ENCODE measurements at regions not wholly inside any gene's neighbourhood (a gene's known extent, or its start where the extent isn't known, plus 50 kb on each side); places are given as distances from the start of the nearest gene placed in this dataset.
"Not testable (repeated sequence)": the region's sequence is repeated elsewhere in the genome, so short reads cannot be mapped to it uniquely, and the experiment has no call there.

DNA sequence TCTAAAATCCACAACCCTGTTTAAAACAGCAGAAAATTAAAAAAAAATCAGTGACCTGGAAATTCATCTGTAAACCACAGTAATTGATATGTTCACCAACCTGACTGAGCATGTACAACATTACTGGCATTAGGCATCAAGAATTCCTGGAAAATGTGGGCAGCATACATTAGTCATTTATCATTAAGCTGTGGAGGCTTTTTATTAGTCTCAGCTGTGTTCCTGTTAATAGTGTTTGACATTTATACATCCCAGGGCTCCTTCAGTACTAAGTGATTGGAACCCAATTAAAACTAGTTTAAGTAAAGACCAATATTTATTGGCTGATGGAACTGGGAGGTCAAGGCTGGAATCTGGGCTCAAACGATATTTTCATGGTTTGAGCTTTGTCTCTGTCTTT lies 227.3 kb upstream of the GIMD1 start:
- no peak for DNase-seq (ENCODE audit: low read depth in 1 of 2, low spot score in 1 of 2)
- in situ Hi-C loops (cut with HindIII; ENCODE audit: low pct_unique_long_range_greater_than_20kb, low sequenced_read_pairs) = no loop called here
- no peak for TF ChIP-seq JUND (IDR thresholded peaks at IDR 0.05; ENCODE audit: low read depth)

DNA sequence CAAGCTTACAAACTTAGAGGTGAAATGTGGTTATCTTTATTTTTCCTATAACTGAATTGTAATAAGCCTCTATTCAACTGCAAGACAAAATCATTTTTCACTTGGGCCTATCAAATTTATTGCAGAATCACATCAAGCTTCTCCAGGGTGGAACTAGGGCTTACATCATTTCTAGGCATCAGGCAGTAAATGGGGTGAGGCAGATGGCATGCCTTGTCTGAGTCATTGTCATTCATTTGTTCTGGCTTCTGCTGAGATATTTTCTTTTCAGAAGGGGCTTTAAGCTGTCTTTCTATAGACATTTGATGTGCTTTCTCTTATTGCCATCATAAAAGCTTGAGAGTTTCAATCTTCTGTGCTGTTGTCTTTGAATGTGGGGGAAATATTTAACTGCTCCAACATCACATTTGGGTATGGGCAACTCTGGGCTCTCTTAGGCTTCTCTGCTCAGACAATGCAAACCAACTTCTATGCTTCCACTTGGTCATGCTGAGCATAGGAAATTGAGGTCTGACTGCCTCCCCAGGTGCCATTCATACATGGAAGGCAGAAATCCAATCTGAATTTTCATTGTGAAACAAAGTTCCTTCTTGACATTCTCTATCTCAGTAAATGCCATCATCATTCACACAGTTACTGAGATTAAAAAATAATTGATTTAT lies 225.8 kb upstream of the GIMD1 start:
- DNase-seq (ENCODE audit: low read depth in 1 of 2, low spot score in 1 of 2) = no peak
- no peak for TF ChIP-seq JUND (IDR thresholded peaks at IDR 0.05; ENCODE audit: low read depth)
- in situ Hi-C loops (cut with HindIII; ENCODE audit: low pct_unique_long_range_greater_than_20kb, low sequenced_read_pairs) = no loop called here

DNA sequence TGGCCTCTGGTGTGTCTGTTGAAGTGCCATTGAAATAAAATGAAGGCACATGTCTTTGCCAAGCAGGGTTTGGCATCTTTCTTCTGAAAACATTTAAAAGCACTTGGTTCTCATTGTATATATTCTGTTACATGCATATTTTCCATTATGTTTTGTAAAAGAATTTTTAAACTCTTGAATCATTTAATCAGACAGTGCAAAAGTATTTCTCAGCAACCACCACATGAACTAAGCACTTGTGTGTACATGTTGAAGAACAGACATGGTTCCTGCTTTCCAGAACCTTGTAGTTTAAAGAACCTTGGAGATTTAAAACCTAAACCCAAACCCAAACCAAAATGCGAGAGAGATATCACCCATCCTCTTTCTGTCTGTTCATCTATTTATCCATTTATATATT lies 220.3 kb upstream of the GIMD1 start:
- in situ Hi-C loops (cut with HindIII; ENCODE audit: low pct_unique_long_range_greater_than_20kb, low sequenced_read_pairs) = no loop called here
- no peak for TF ChIP-seq JUND (IDR thresholded peaks at IDR 0.05; ENCODE audit: low read depth)
- DNase-seq (ENCODE audit: low read depth in 1 of 2, low spot score in 1 of 2) = no peak

DNA sequence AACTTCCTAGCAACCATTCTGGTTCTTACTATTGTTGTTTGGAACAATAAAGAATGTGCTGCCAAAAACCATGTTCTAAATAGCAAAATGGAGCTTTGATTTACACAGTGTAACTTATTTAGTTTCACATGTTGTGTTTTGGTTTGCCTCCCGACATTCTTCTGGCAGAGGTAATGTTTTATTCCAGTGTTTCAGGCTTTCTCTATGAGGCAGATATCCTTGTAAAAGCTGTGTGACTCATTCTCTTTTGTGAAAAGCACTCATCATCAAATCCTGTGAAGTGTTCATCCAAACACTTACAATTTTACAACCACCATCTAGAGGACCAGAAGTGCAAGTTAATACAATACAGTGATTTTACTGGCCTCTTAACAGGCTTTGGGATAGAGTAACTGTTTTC lies 219.0 kb upstream of the GIMD1 start:
- no peak for TF ChIP-seq JUND (IDR thresholded peaks at IDR 0.05; ENCODE audit: low read depth)
- no peak for DNase-seq (ENCODE audit: low read depth in 1 of 2, low spot score in 1 of 2)
- in situ Hi-C loops (cut with HindIII; ENCODE audit: low pct_unique_long_range_greater_than_20kb, low sequenced_read_pairs) = no loop called here

DNA sequence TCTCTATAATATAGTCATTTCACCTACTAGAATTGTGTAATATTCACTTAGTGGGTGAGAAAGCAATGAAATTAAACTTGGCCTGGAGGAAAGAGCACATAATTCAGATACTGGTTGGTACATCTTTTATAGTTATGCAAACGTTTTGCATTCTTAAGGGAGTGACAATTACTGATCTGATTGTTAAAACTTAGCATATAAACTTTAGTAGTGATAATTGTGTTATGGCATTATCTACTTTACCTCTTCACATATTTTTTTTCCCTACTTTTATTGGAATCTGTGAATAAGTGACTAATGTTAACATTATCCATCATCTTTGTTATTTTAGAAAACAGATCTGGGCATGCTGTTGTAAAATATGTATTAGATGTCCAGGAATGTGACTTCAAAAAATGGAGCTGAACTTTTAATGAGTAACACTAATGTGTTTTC lies 217.4 kb upstream of the GIMD1 start:
- in situ Hi-C loops (cut with HindIII; ENCODE audit: low pct_unique_long_range_greater_than_20kb, low sequenced_read_pairs) = no loop called here
- DNase-seq (ENCODE audit: low read depth in 1 of 2, low spot score in 1 of 2) = no peak
- no peak for TF ChIP-seq JUND (IDR thresholded peaks at IDR 0.05; ENCODE audit: low read depth)

- TF ChIP-seq JUND (IDR thresholded peaks at IDR 0.05; ENCODE audit: low read depth) = no peak
- in situ Hi-C loops (cut with HindIII; ENCODE audit: low pct_unique_long_range_greater_than_20kb, low sequenced_read_pairs) = no loop called here
- no peak for DNase-seq (ENCODE audit: low read depth in 1 of 2, low spot score in 1 of 2)
Measured at GRCh38 chr4:106584337-106584989, 215.9 kb upstream of the GIMD1 start.

GRCh38 chr4:106583567-106583966 lies 215.0 kb upstream of the GIMD1 start:
- no peak for TF ChIP-seq JUND (IDR thresholded peaks at IDR 0.05; ENCODE audit: low read depth)
- DNase-seq (ENCODE audit: low read depth in 1 of 2, low spot score in 1 of 2) = no peak
- in situ Hi-C loops (cut with HindIII; ENCODE audit: low pct_unique_long_range_greater_than_20kb, low sequenced_read_pairs) = no loop called here

- DNase-seq (ENCODE audit: low read depth in 1 of 2, low spot score in 1 of 2) = no peak
- in situ Hi-C loops (cut with HindIII; ENCODE audit: low pct_unique_long_range_greater_than_20kb, low sequenced_read_pairs) = no loop called here
- TF ChIP-seq JUND (IDR thresholded peaks at IDR 0.05; ENCODE audit: low read depth) = no peak
Measured at GRCh38 chr4:106583108-106583507, 214.5 kb upstream of the GIMD1 start.

DNA sequence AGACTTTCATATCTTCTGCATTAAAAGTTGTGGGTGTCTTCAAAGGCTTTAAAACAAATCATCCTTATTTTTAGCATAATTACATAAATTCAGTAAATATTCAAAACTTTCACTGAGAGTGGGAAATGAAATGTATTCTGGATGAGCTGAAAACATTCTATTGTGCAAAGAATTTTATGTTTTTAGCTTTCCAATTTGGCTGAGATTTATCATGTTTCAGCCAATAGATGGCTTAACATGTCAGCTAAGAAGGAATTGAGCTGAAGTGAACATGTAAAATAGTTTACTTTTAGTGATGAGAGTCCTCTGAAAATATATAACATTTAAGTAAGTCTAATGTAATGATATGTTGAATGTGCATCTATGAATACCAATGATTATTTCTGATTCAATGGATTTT lies 213.5 kb upstream of the GIMD1 start:
- DNase-seq (ENCODE audit: low read depth in 1 of 2, low spot score in 1 of 2) = no peak
- no peak for TF ChIP-seq JUND (IDR thresholded peaks at IDR 0.05; ENCODE audit: low read depth)
- in situ Hi-C loops (cut with HindIII; ENCODE audit: low pct_unique_long_range_greater_than_20kb, low sequenced_read_pairs) = no loop called here

DNA sequence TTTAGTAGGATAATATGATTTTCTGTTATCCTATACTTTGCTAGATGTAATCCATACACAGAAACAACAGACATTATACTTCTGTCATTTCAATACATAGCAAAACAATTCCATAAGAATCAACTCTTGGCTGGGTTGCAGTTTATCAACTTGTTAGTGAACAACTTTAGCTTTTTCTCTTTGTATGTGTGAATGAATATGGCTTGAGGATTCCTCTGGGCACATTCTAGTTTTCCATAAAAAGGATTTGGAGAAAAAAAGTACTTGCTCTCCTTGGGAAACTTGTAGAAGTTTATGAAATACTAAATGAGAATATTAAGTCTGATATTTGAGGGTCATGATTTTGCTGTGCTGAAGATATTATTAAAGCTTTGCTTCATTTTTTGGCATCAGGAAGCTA lies 210.7 kb upstream of the GIMD1 start:
- DNase-seq (ENCODE audit: low read depth in 1 of 2, low spot score in 1 of 2) = no peak
- in situ Hi-C loops (cut with HindIII; ENCODE audit: low pct_unique_long_range_greater_than_20kb, low sequenced_read_pairs) = no loop called here
- TF ChIP-seq JUND (IDR thresholded peaks at IDR 0.05; ENCODE audit: low read depth) = no peak

- TF ChIP-seq JUND (IDR thresholded peaks at IDR 0.05; ENCODE audit: low read depth) = no peak
- DNase-seq (ENCODE audit: low read depth in 1 of 2, low spot score in 1 of 2) = no peak
- in situ Hi-C loops (cut with HindIII; ENCODE audit: low pct_unique_long_range_greater_than_20kb, low sequenced_read_pairs) = no loop called here
Measured at GRCh38 chr4:106569146-106570031, 200.8 kb upstream of the GIMD1 start.

GRCh38 chr4:106565727-106566126 lies 197.1 kb upstream of the GIMD1 start:
- in situ Hi-C loops (cut with HindIII; ENCODE audit: low pct_unique_long_range_greater_than_20kb, low sequenced_read_pairs) = no loop called here
- TF ChIP-seq JUND (IDR thresholded peaks at IDR 0.05; ENCODE audit: low read depth) = no peak
- DNase-seq (ENCODE audit: low read depth in 1 of 2, low spot score in 1 of 2) = no peak

- in situ Hi-C loops (cut with HindIII; ENCODE audit: low pct_unique_long_range_greater_than_20kb, low sequenced_read_pairs); DNase-seq (ENCODE audit: low read depth in 1 of 2, low spot score in 1 of 2): not testable (repeated sequence)
Measured at GRCh38 chr4:106563637-106564036, 195.1 kb upstream of the GIMD1 start.
